Activated T-cell treated with anti-CD3 and anti-CD28 coated beads, Interleukin-2, amount 50 U/mL, for 24 hours (primary cell): ENCODE measurements at regions not wholly inside any gene's neighbourhood (a gene's known extent, or its start where the extent isn't known, plus 50 kb on each side); places are given as distances from the start of the nearest gene placed in this dataset.
A peak's percentile ranks its signal among the peaks of the same experiment; 100 is the strongest.
"Not testable (repeated sequence)": the region's sequence is repeated elsewhere in the genome, so short reads cannot be mapped to it uniquely, and the experiment has no call there.

Experiments
- DNase-seq: peaks from one replicate; pipeline ENCODE4 v3.0.0-alpha.2; 2020
- H3K27ac Mint-ChIP-seq: 2 replicates; pipeline ENCODE4 v1.8.0; 2020; ENCODE audit warnings: mild to moderate bottlenecking, mixed read lengths
- H3K27me3 Mint-ChIP-seq: 2 replicates; pipeline ENCODE4 v1.8.0; 2020; ENCODE audit warnings: mixed read lengths
- H3K36me3 Mint-ChIP-seq: 2 replicates; pipeline ENCODE4 v1.8.0; 2020; ENCODE audit warnings: low read depth, mixed read lengths
- H3K4me1 Mint-ChIP-seq: 2 replicates; pipeline ENCODE4 v1.8.0; 2020; ENCODE audit warnings: low read depth, mixed read lengths
- H3K4me3 Mint-ChIP-seq: 2 replicates; pipeline ENCODE4 v1.8.0; 2020; ENCODE audit warnings: mild to moderate bottlenecking, moderate library complexity, mixed read lengths
- H3K9me3 Mint-ChIP-seq: 2 replicates; pipeline ENCODE4 v1.8.0; 2020; ENCODE audit warnings: mixed read lengths

DNA sequence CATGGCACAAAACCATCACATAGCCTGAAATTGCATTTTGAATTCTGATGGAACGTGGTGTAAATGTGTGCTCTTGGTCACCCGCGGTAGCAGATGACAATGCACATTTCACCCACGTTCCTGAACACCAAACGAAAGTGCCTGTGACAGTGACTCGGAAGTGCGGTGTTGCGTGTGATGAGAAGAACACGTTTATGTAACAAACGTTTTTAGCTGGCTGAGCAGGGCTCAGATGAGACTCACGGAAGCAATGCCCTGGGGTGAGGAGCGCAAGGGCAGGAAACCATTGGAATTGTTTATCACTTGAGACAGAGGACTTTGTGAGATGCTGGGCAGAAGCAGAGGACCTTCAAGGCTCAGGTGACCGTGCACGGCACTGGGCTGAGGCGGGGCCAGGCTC, 449.2 kb upstream of the CFAP20DC start:
- Mint-ChIP-seq H3K9me3 (peaks cover 4% of the 10 kb centered on the region), H3K36me3 (no peaks in the 10 kb centered on the region), H3K27ac (no peak overlapping the region), H3K4me1 (peaks cover 26% of the 10 kb centered on the region), H3K27me3 (no peaks in the 10 kb centered on the region), H3K4me3 (no peak overlapping the region)
- no peak for DNase-seq

DNA sequence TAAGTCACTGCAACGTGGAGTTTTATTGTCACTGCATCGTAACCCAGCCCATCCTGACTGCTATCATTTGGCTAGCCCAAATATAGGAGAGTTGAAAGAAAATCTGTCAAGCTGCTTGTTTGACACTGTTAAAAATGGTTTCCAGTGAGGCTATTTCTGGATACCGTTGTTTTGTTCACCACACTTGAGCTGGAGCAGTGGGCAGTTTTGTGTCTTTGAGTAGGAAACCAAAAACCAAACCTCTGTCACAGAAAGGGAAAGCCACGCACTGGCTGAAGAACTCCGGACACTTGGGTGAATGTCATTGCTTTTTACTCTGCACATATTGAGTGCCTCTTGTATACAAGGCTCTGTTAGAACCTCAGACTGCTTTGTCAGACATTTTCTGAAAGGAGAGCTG, 446.4 kb upstream of the CFAP20DC start:
- Mint-ChIP-seq H3K4me1 (peaks cover 7% of the 10 kb centered on the region), H3K27me3 (no peaks in the 10 kb centered on the region), H3K36me3 (no peaks in the 10 kb centered on the region), H3K4me3 (no peak overlapping the region), H3K27ac (no peak overlapping the region), H3K9me3 (no peaks in the 10 kb centered on the region)
- no peak for DNase-seq

DNA sequence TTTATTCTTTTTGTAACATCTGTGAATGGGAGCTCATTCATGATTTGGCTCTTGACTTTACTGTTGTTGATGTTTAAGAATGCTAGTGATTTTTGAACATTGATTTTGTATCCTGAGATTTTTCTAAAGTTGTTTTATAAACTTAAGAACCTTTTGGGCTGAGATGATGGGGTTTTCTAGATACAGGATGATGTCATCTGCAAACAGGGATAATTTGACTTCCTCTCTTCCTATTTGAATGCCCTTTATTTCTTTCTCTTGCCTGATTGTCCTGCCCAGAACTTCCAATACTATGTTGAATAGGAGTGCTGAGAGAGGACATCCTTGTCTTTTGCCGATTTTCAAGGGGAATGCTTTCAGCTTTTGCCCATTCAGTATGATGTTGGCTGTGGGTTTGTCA, 445.1 kb upstream of the CFAP20DC start:
- DNase-seq, H3K9me3 Mint-ChIP-seq, H3K36me3 Mint-ChIP-seq, H3K4me1 Mint-ChIP-seq, H3K4me3 Mint-ChIP-seq, H3K27ac Mint-ChIP-seq, H3K27me3 Mint-ChIP-seq: not testable (repeated sequence)

DNA sequence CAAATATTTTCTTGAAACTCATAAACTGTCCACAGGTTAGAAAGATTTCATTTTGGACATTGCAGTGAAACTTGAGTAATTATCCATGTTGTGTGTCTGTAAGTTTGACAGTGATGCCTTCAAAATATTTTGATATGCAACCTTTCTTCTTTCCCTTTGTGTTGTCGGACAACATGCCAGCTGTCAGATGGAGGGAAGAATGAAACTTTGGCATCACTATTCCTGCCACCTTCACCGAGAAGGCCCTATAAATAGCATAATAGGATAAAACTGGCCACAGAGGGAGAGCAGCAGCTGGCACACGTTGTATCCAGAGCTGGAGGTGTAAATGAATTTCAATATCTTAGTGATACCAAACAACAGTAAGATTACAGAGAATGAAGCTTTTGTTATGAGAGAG, 436.7 kb upstream of the CFAP20DC start:
- no peaks in the 10 kb centered on the region for H3K36me3 Mint-ChIP-seq
- DNase-seq, result no peak
- no peaks in the 10 kb centered on the region for H3K27me3 Mint-ChIP-seq
- no peak overlapping the region for H3K27ac Mint-ChIP-seq
- H3K4me1 Mint-ChIP-seq, result peaks cover 31% of the 10 kb centered on the region
- H3K9me3 Mint-ChIP-seq, result peaks cover 5% of the 10 kb centered on the region
- no peak overlapping the region for H3K4me3 Mint-ChIP-seq

DNA sequence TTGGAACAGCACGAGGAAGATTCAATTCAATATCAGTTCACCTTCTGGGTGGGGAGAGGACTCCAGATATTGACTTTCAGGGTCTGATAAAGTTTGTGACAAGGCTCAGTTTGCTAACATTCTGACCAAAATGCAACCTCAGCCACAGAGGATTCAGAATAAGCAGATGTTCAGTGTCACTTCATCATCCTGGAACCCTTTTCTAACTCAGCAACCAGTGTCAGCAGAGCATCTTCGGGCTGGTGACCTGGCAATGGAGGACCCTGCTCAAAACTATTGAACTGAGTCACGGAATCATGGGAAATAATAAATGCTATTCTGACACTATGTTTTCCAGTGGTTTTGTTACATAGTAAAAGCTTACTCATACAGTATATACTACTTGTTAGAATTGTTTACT, 433.4 kb upstream of the CFAP20DC start:
- Mint-ChIP-seq H3K27ac (no peak overlapping the region), H3K4me1 (peaks cover 48% of the 10 kb centered on the region), H3K27me3 (no peaks in the 10 kb centered on the region), H3K4me3 (no peak overlapping the region), H3K9me3 (no peaks in the 10 kb centered on the region), H3K36me3 (no peaks in the 10 kb centered on the region)
- DNase-seq, result no peak

DNA sequence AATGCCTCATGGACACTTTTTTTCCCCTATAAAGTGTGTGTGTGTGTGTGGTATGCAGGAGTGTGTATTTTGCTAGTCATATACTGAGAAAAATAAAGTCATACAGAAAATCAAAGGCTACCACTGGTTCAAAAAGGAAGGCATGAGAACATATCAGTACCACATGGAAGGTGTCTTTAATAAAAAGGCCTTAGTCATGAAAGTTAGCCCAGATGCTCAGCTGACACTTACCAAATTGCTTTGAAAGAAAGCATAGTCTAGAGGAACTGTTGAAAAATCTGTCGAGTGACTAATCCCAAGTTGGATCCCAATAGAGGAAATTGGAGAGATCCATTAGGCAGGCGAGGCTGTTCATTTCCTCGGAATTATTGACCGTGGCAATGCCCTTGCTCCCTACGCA, 432.9 kb upstream of the CFAP20DC start:
- no peak overlapping the region for H3K4me3 Mint-ChIP-seq
- H3K36me3 Mint-ChIP-seq, result no peaks in the 10 kb centered on the region
- H3K27ac Mint-ChIP-seq, result no peak overlapping the region
- no peak for DNase-seq
- no peaks in the 10 kb centered on the region for H3K9me3 Mint-ChIP-seq
- H3K4me1 Mint-ChIP-seq, result peaks cover 45% of the 10 kb centered on the region
- H3K27me3 Mint-ChIP-seq, result no peaks in the 10 kb centered on the region

DNA sequence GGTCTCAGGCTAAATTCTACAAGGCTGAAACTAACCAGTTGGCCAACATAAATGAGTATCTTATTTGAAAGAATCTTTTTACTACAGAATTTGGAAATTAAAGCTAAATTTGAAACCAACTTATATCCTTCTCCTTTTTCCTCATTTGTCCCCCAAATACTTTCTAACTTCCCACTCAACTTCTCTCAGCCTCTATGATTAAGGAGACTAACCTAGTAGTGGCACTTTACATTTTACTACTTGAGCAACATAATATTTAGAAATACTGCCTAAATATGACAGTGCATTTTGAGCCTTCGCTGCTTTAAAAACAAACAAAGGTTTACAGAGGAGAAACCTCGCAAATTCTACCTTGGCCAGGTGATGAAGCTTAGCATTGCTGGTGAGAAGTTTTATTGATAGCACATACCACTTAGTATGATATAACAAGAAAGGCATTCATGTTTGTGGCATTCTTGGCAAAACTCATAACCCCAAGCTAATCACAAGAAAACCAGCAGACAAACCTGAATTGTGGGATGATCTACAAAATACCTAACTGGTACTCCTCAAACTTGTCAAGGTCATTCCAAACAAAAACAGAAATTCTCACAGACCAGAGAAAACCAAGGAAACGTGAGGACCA, 432.1 kb upstream of the CFAP20DC start:
- Mint-ChIP-seq H3K4me1 (peaks cover 41% of the 10 kb centered on the region), H3K27me3 (no peaks in the 10 kb centered on the region), H3K27ac (no peak overlapping the region), H3K4me3 (no peak overlapping the region), H3K36me3 (no peaks in the 10 kb centered on the region), H3K9me3 (no peaks in the 10 kb centered on the region)
- DNase-seq, result no peak

DNA sequence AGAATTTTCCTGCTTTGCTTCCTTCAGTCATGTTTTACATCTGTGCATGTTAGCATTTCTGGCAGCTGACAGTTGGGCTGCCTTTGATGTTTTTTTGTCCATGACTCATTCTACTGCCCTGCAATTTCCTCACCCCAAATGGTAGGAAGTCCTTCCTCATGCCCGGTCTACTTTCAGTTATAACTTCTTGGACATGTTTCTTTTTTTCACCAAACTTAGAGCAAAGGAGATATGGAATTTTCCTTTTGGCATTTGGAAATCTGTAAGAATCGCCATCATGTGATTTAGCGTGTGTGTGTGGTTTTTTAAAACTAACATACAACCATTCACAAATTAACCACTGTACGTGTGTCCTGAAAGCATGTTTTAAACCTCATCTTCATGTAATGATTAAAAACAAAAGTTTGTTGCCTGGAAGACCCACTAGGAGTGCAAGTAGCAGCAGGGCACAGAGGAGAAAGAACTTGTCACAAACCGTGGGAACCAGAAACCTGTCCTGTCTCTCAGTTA, 430.7 kb upstream of the CFAP20DC start:
- Mint-ChIP-seq H3K27me3 (no peaks in the 10 kb centered on the region), H3K27ac (peak overlapping the region; percentile 69), H3K4me1 (peaks cover 39% of the 10 kb centered on the region), H3K9me3 (no peaks in the 10 kb centered on the region), H3K36me3 (no peaks in the 10 kb centered on the region), H3K4me3 (peak overlapping the region; percentile 23)
- DNase-seq, result no peak

DNA sequence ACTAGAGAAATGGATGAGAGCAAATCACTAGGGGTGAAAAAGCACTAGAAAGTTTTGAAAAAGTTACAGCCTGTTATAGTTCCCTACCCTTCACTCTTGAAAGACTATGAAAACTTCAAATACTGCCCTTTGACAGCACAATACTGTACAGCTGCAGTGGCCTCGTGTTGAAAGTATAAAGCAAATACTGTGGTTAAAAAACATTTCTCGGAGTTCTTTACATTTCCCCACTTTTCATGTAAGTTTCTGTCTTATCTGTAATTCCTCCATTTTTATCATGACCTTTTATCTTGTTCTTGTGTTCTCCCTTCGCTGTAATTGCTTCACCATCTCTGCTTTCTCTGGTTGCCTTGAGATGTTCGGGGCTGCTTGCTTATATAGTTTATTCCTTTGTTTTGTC, 423.8 kb upstream of the CFAP20DC start:
- H3K4me1 Mint-ChIP-seq, result peaks cover 34% of the 10 kb centered on the region
- peaks cover 14% of the 10 kb centered on the region for H3K9me3 Mint-ChIP-seq
- no peak for DNase-seq
- H3K27ac Mint-ChIP-seq, result no peak overlapping the region
- H3K27me3 Mint-ChIP-seq, result no peaks in the 10 kb centered on the region
- no peak overlapping the region for H3K4me3 Mint-ChIP-seq
- peaks cover 5% of the 10 kb centered on the region for H3K36me3 Mint-ChIP-seq

DNA sequence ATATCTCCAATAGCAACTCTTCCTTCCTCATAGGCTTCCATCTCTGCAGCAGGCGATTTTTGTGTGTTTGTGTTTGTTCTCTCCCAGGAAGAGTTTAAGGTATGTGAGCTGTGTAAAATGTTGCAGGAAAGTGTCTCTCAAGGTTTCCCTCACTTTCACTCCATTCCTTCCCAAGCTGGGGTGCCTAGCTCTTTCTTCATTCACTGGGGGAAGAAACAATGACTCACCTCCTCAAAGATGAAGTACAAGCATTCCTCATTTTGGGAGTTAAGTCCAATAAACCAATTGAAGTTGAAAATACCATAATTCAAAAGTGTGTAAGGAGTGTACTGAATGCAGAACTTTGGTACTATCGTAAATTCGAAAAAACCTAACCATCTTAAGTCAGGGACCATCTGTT, 422.7 kb upstream of the CFAP20DC start:
- Mint-ChIP-seq H3K36me3 (peaks cover 5% of the 10 kb centered on the region), H3K27ac (no peak overlapping the region), H3K4me1 (peaks cover 37% of the 10 kb centered on the region), H3K9me3 (peaks cover 14% of the 10 kb centered on the region), H3K4me3 (no peak overlapping the region), H3K27me3 (no peaks in the 10 kb centered on the region)
- no peak for DNase-seq

DNA sequence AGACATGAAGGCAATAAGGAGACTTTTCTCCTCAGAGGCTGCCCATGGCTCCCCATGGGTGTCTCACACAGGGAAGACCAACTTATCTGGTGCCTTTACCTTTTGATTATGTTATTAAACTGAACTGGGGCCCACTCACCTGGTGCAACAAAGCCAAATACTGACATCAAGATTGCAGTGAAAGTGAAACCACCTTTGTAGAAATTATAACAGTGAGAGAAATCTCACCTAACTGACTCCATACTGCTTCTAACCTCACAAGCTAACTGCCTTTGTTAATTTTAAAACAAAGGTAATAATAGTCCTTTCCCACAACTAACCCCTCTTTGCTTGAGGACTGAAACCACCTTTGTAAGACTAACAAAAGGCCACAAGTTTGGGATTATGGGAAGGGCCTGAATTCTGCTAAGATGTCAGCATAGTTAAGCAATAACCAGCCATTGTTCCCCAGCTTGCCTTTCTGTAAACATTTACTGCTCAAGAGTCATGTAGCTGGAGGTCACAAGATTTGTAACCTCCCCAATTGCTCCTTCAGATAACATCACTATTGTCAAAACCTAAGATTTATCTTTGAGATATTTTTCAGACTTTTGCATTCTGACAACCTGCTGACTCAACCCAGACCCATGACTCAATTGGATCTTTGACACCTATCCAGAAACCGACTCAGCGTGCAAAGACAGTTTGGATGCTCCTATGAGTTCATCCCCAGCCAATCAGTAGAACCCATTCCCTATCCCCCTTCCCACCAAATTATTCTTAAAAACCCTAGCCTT, 420.3 kb upstream of the CFAP20DC start:
- peaks cover 37% of the 10 kb centered on the region for H3K4me1 Mint-ChIP-seq
- peak overlapping the region; percentile 0 for H3K27ac Mint-ChIP-seq
- DNase-seq, result no peak
- H3K9me3 Mint-ChIP-seq, result peaks cover 14% of the 10 kb centered on the region
- H3K36me3 Mint-ChIP-seq, result peaks cover 5% of the 10 kb centered on the region
- no peaks in the 10 kb centered on the region for H3K27me3 Mint-ChIP-seq
- no peak overlapping the region for H3K4me3 Mint-ChIP-seq

DNA sequence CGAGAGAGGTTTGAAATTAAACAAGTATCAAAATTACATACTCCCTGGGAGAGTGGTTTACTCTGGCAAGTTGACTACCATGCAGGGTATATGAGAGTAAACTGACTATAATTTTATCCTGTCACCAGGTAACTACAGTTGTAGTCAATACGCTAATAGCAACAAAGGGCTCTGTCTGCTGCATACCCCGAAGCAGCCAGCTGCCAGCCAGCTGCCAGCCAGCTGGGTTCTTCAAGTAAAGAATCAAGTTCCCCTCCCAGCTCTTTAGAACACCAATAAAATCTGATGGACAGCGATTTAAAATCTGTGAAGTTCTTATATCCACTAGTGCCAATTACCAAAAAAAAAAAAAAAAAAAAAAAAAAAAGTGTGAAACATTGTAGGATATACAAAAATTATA, 417.7 kb upstream of the CFAP20DC start:
- no peak overlapping the region for H3K4me3 Mint-ChIP-seq
- no peak overlapping the region for H3K27ac Mint-ChIP-seq
- H3K9me3 Mint-ChIP-seq, result peaks cover 14% of the 10 kb centered on the region
- peaks cover 5% of the 10 kb centered on the region for H3K36me3 Mint-ChIP-seq
- H3K27me3 Mint-ChIP-seq, result no peaks in the 10 kb centered on the region
- H3K4me1 Mint-ChIP-seq, result peaks cover 27% of the 10 kb centered on the region
- no peak for DNase-seq

DNA sequence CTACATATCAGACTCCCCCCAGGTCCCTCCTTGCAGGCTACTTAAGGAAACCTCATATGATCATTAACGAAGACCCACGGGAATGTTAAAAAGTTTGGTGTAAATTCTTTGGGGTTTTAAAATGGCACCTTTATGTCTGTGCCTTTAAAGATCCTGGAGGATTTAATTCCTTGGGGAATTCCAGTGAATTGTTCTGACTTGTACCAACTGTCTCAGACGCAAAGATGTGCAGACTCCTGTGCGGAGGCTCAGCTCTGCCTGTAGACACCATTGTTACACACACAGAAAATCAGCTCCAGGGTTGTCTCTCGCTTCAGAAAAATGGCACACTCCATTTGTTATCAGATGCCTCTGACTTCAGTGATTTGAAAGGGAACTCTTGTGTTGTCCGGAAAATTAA, 414.4 kb upstream of the CFAP20DC start:
- Mint-ChIP-seq H3K27ac (no peak overlapping the region), H3K36me3 (no peaks in the 10 kb centered on the region), H3K4me1 (peaks cover 8% of the 10 kb centered on the region), H3K9me3 (peaks cover 13% of the 10 kb centered on the region), H3K4me3 (no peak overlapping the region), H3K27me3 (no peaks in the 10 kb centered on the region)
- no peak for DNase-seq

DNA sequence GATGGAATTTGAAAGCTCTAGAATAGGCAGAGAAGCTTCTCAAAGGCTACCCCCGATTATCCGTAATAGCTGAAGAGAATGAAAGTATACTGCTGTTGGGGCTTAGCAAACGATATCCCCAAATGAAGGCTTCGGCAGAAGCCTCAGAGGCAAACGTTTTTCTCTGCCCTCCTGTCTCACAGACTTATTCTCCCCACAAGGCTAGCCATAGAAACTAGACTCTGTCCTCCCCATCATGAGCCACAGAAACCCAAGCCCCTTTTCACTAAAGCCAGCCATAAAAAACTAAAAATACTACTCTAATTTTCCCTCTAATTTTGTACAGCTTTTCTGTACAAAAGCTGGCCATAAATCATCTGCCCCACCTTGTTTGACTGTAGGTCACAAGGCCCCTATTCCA, 413.4 kb upstream of the CFAP20DC start:
- H3K36me3 Mint-ChIP-seq, result no peaks in the 10 kb centered on the region
- DNase-seq, result no peak
- no peak overlapping the region for H3K4me3 Mint-ChIP-seq
- H3K9me3 Mint-ChIP-seq, result peaks cover 13% of the 10 kb centered on the region
- peaks cover under 1% of the 10 kb centered on the region for H3K4me1 Mint-ChIP-seq
- H3K27me3 Mint-ChIP-seq, result no peaks in the 10 kb centered on the region
- no peak overlapping the region for H3K27ac Mint-ChIP-seq

DNA sequence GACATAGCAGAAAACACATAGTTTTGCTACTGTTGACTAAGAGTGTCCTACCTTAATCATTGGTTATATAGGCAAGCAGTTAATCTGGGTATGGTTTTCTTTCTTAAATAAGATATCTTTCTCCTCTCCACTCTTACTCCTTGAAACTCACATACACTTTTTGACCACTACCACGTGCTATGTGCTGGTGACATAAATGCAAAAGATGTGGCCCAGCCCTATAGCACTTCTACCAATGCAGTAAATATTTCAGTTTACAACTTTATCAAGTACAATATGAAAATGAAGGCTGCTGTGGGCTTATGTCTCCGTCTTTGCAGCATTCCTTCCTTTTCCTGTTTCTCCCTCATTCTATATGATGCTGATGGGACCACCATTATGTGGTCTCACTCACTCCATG, 410.2 kb upstream of the CFAP20DC start:
- Mint-ChIP-seq H3K4me3 (no peak overlapping the region), H3K4me1 (peaks cover 21% of the 10 kb centered on the region), H3K36me3 (no peaks in the 10 kb centered on the region), H3K9me3 (peaks cover 13% of the 10 kb centered on the region), H3K27me3 (no peaks in the 10 kb centered on the region), H3K27ac (no peak overlapping the region)
- DNase-seq, result no peak
